ENCODE measurements at regions not wholly inside any gene's neighbourhood (a gene's known extent, or its start where the extent isn't known, plus 50 kb on each side); places are given as distances from the start of the nearest gene placed in this dataset.

DNA sequence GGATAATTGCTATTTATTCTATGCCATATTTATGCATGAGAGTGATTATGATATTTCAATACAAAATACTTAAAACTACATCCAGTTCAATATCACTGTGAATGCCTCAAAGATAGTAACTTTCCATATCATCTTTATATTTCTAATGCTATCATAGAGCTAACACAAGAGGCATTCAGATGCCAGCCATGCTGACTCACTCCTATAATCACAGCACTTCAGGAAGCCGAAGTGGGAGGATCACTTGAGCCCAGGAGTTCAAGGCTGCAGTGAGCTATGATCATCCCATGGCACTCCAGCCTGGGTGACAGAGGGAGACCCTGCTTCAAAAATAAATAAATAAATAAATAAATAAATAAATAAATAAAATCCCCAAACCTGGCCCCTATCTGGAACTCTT, 498.7 kb downstream of the EPHA3 start:
- Histone ChIP-seq H3K36me3 (ENCODE audit: control insufficient read depth in 2 of 4, insufficient read depth in 4 of 4, low read length in 3 of 4) (no peaks in the 10 kb centered on the region), H3K4me3 (ENCODE audit: extremely low read depth in 1 of 4, insufficient read depth in 2 of 4, low read depth in 3 of 4, low read length in 4 of 4) (no peak overlapping the region), H2BK15ac (ENCODE audit: low read length) (no peak overlapping the region), H2BK20ac (ENCODE audit: low read length) (no peak overlapping the region), H3K14ac (ENCODE audit: insufficient read length) (no peak overlapping the region), H2AK5ac (ENCODE audit: low read depth, low read length) (no peak overlapping the region), H3K23me2 (ENCODE audit: low read depth, low read length) (no peaks in the 10 kb centered on the region), H3K79me1 (ENCODE audit: low read depth, low read length) (no peaks in the 10 kb centered on the region), H2BK120ac (replicated peaks; ENCODE audit: low read depth, low read length) (no peak overlapping the region), H4K20me1 (replicated peaks in 1 of 2; ENCODE audit: control insufficient read depth in 1 of 2, insufficient read depth in 2 of 2, low read length in 2 of 2) (no peaks in the 10 kb centered on the region), H3K79me2 (ENCODE audit: control insufficient read depth in 1 of 2, insufficient read depth in 2 of 2, low read length in 2 of 2) (no peaks in the 10 kb centered on the region), H2BK5ac (ENCODE audit: low read depth, low read length) (no peak overlapping the region), H3K9me3 (ENCODE audit: insufficient read depth in 2 of 2, low read depth in 1 of 2, low read length in 1 of 2) (0 out of 4 replicates have a peak, but pooled peaks cover 0 to 4% of the 10 kb centered on the region in 2 experiments), H3K18ac (ENCODE audit: extremely low read depth, low read length) (no peak overlapping the region), H3K9ac (replicated peaks in 1 of 4; ENCODE audit: extremely low read depth in 1 of 4, low read depth in 3 of 4, low read length in 3 of 4) (no peak overlapping the region), H3K27ac (ENCODE audit: low read depth, low read length) (no peak overlapping the region), H3K4me1 (replicated peaks in 1 of 4; ENCODE audit: control insufficient read depth in 3 of 4, insufficient read depth in 4 of 4, low read length in 3 of 4) (no peaks in the 10 kb centered on the region), H4K91ac (replicated peaks; ENCODE audit: insufficient read length, low read length) (no peak overlapping the region), H3K27me3 (replicated peaks in 1 of 4; ENCODE audit: control insufficient read depth in 3 of 4, extremely low read depth in 1 of 4, insufficient read depth in 3 of 4, low read length in 3 of 4) (no peaks in the 10 kb centered on the region), H3K4ac (replicated peaks; ENCODE audit: insufficient read length, low read depth, low read length) (no peak overlapping the region), H2BK12ac (ENCODE audit: low read depth, low read length) (no peak overlapping the region), H4K5ac (ENCODE audit: insufficient read length, low read depth, low read length) (no peak overlapping the region), H3K56ac (replicated peaks; ENCODE audit: insufficient read length, low read depth, low read length) (no peak overlapping the region), H4K8ac (ENCODE audit: extremely low read depth, insufficient read depth, low read length) (no peak overlapping the region), H3K4me2 (ENCODE audit: insufficient read depth in 1 of 2, low read depth in 2 of 2, low read length in 2 of 2) (no peak overlapping the region), H3K23ac (ENCODE audit: insufficient read length) (no peak overlapping the region), H2AFZ (ENCODE audit: low read length) (no peak overlapping the region)
- no peak for TF ChIP-seq MAFK (IDR thresholded peaks at IDR 0.05; ENCODE audit: low read depth, low read length)
- 77% methylated on average over 1 of the region's 1 CpG; no CpG with 5 or more reads in 1 of the 2 experiments for WGBS, 2 experiments (ENCODE audit: extremely low coverage in 1 of 2, insufficient coverage in 1 of 2, insufficient read length in 1 of 2, insufficient replicate concordance in 2 of 2, low coverage in 1 of 2, low lambda C conversion rate in 2 of 2, missing lambda C conversion rate in 1 of 2)
- ChIA-PET POLR2A (ENCODE audit: partially characterized antibody) (no interaction called here), CTCF (ENCODE audit: partially characterized antibody) (interaction anchor here (0.7 kb wide), 1 partner anchor 16 kb away, joined by 3 read pairs; no protein-coding TSS in a partner anchor)
- DNase-seq (ENCODE audit: low read depth in 1 of 2, low spot score in 2 of 2) (no peak), FAIRE-seq (no peak)

All from H1 (cell line).